Choroid plexus epithelial cell (primary cell): ENCODE measurements at regions not wholly inside any gene's neighbourhood (a gene's known extent, or its start where the extent isn't known, plus 50 kb on each side); places are given as distances from the start of the nearest gene placed in this dataset.

Experiments used
- DNase-seq: peaks from one replicate; pipeline ENCODE4 v3.0.0-alpha.2; 2010; ENCODE audit warnings: low read depth
- H3K4me3 ChIP-seq: 2 replicates; pipeline ENCODE4 v1.5.1; 2011; ENCODE audit warnings: low read depth, mild to moderate bottlenecking, control low read depth, low read length, moderate library complexity
- TF ChIP-seq, protein P1 (sequence below): conservative IDR thresholded peaks from 2 replicates; pipeline ENCODE4 v1.5.1; 2011; ENCODE audit warnings: low read depth, mild to moderate bottlenecking, control low read depth, inconsistent platforms, low read length, moderate library complexity

DNA sequence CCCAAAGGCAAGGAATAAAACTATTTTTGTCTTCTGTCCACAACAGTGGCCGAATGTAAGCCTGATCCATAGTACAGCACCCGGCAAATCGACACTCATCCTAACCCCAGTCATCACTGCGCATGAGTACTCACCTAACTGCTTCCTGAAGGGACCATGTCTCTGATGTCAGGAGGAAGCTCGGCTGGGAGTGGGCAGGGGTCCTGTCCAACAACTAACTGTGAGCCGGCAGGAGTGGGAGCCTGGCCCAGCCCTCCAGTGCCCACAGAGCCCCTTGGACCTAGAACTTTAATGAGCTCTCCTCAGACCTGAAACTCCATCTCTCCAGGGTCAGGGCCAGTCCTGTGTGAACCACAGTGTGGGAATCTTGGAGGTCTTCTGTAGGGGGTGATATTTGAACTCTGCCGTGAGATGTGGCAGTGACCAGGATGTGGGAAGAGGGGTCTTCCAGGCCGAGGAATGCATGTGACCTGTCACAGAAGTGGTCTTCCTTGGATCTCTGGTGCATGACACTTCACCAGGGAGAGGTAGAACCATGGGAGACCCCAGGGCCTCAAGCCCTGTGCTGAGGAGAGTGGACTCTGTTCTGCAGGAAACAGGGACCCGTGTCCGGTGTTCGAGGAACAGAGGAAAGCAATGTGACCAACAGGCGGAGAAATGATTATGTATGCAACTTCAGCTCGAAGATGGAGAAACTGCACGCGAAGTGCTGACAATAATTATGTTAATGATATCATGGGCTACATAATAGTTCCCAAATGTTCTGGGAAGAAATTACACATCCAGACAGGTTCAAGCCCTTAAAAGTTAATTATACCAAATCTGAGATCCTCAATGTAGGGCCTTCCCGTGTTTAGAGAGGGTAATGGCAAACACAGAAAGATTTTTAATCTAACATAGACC, 240.1 kb upstream of the HDAC4 start:
- no peak overlapping the region for H3K4me3 ChIP-seq
- TF ChIP-seq, protein P1, sequence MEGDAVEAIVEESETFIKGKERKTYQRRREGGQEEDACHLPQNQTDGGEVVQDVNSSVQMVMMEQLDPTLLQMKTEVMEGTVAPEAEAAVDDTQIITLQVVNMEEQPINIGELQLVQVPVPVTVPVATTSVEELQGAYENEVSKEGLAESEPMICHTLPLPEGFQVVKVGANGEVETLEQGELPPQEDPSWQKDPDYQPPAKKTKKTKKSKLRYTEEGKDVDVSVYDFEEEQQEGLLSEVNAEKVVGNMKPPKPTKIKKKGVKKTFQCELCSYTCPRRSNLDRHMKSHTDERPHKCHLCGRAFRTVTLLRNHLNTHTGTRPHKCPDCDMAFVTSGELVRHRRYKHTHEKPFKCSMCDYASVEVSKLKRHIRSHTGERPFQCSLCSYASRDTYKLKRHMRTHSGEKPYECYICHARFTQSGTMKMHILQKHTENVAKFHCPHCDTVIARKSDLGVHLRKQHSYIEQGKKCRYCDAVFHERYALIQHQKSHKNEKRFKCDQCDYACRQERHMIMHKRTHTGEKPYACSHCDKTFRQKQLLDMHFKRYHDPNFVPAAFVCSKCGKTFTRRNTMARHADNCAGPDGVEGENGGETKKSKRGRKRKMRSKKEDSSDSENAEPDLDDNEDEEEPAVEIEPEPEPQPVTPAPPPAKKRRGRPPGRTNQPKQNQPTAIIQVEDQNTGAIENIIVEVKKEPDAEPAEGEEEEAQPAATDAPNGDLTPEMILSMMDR, result no peak
- DNase-seq, result no peak

DNA sequence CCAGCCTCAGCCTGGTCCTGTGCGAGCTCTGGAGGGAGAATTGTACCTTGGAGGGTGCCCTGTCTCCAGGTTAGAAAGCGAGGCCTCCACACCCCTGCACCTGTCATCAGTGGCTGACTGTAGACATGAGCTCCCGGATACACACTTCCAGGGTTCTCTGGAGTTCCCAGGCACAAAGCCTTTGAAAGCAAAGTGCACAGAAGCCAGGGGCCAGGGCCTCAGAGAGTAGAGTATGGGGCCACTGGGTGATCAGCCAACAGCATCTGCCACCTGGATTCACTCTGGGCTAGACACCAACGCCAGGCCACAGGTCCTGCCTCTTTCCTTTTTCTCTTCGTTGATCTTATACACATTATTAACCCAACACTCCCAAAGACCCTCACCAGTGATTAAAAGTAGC, 239.4 kb upstream of the HDAC4 start:
- H3K4me3 ChIP-seq, result no peak overlapping the region
- TF ChIP-seq, protein P1, result no peak

DNA sequence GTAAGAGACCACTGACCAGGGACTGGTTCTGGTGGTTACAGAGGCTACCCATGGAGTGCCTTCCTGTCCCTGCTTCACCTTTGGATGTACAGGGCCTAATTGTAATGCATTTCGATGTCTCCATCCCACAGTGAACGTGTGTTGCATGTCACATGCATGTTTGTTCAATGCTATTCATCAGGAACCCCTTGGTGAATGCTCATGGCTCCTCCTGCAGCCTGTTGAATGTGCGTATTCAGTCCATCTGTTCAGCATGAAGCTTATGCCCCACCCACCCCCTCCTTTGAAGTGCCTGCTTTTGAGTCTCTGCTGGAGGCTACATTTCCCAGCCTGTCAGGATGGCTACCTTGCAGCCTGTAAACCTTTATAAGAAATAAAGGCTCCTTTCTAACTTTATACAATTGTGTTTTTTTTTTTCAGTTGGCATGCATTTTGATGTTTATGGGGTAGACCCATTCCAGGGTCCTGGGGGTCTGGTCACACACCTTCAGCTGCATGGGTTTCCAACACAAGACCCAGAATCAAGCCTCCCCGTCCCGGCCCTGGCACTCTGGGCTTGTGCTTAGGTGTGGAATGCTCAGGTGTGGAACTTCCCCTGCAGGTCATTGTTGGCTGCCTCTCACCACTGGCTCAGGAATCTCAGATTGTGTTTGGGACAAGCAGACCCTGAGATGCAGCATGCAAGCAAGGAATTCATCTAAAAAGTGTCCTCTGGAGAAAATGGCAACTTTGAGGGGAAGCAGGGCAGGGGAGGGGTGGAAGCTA, 238.8 kb upstream of the HDAC4 start:
- TF ChIP-seq, protein P1, result no peak
- H3K4me3 ChIP-seq, result no peak overlapping the region
- DNase-seq, result no peak

More for the DNA sequence above, 239.4 kb upstream of the HDAC4 start:
- no peak for DNase-seq

DNA sequence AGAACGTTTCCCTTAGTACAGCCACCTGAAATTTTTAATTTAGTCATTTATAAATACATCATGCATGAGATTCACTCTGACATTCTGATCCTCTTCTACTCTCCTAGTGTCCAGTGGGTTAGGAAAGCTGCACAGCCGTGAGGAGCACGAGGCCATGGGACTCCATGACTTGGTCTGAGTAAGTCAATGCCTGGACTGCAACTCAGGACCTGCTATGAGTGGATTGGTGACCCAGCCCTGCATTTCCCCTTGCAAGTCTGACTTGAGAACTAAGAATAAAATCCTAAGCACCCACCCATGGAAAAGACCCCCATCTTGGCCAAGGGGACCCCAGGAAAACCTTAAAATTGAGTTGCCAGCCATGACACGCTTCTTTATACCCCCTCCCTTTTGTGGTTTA, 237.6 kb upstream of the HDAC4 start:
- DNase-seq, result no peak
- no peak overlapping the region for H3K4me3 ChIP-seq
- TF ChIP-seq, protein P1, result no peak

DNA sequence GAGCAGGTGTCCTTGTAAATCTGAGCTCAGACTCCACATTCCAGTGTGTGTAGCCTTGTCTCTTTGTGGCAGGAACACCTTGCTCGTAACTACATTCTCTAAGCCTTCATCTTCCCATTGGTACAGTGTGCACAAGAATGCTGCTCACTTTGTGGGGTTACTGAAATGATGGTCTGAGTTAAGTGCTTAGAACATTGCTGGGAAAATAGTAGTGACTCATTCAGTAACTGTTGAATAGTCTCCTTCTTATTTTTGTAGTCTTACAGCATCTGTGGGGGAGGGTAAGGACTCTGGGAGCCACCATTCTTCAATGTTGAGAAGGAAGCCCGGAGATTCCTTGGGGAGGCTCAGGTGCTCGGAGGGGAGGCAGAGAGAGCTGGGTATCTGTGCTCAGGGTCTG, 236.0 kb upstream of the HDAC4 start:
- no peak overlapping the region for H3K4me3 ChIP-seq
- TF ChIP-seq, protein P1, result no peak
- no peak for DNase-seq

DNA sequence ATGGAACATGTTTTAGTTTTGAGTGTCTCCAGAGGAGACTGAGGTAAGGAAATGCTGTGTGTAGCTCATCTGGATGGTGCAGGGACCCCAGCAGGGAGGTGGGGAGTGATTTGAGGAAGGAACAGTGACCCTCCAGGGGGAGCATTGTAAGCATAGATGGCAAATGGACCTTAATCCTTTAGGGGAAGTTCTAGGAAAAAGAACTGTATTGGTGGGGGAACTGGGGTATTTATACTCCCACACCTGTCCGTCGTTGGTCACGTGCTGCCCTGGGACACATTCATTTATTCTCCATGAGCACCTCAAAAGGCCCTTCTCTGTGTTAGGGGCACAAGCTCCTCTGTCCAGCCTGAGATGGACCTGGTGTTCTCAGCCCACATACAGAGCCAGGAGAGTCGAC, 233.9 kb upstream of the HDAC4 start:
- DNase-seq, result no peak
- TF ChIP-seq, protein P1, result no peak
- H3K4me3 ChIP-seq, result no peak overlapping the region
